GM06990 (cell line): ENCODE measurements at regions not wholly inside any gene's neighbourhood (a gene's known extent, or its start where the extent isn't known, plus 50 kb on each side); places are given as distances from the start of the nearest gene placed in this dataset.
A peak's percentile ranks its signal among the peaks of the same experiment; 100 is the strongest.

ENCODE experiments used
- DNase-seq: peaks from one replicate; pipeline ENCODE4 v3.0.0-alpha.2; 2011; ENCODE audit not compliant: insufficient read length; ENCODE audit errors: extremely low read depth
- H3K27me3 ChIP-seq: replicated peaks from 2 replicates; pipeline ENCODE4 v1.6.0; 2011; ENCODE audit warnings: low read length; ENCODE audit not compliant: control insufficient read depth, insufficient read depth
- H3K36me3 ChIP-seq: 2 replicates; pipeline ENCODE4 v1.5.1; 2011; ENCODE audit warnings: low read length; ENCODE audit not compliant: control insufficient read depth, insufficient read depth
- H3K4me3 ChIP-seq: replicated peaks from 2 replicates; pipeline ENCODE4 v1.5.1; 2011; ENCODE audit warnings: low read depth, mild to moderate bottlenecking, control low read depth, low read length
- TF ChIP-seq, protein P1 (sequence below): IDR thresholded peaks from 2 replicates; pipeline ENCODE4 v1.5.1; 2011; ENCODE audit warnings: low read length, control low read depth, mild to moderate bottlenecking, inconsistent platforms; ENCODE audit not compliant: insufficient read depth, poor library complexity, severe bottlenecking

DNA sequence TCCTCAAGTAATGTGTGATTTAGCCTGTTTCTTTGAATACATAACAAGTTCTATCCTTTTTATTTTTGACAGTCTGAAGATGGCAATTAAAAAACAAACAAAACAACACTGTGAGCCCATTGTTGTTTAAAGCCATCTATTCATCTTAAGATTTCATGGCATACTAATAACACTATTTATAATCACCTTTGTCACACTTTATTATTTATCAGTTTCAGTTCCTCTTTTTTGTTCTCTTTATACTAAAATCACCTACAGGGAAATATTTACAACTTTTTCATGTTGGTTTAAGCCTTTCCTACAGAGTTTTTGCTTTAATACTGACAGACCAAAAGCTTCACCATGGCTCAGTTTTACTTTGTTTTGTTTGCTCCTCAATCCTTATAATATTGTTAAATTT, 247.4 kb upstream of the CTSO start:
- Histone ChIP-seq H3K27me3 (no peaks in the 10 kb centered on the region), H3K36me3 (no peaks in the 10 kb centered on the region), H3K4me3 (no peak overlapping the region)
- TF ChIP-seq, protein P1, sequence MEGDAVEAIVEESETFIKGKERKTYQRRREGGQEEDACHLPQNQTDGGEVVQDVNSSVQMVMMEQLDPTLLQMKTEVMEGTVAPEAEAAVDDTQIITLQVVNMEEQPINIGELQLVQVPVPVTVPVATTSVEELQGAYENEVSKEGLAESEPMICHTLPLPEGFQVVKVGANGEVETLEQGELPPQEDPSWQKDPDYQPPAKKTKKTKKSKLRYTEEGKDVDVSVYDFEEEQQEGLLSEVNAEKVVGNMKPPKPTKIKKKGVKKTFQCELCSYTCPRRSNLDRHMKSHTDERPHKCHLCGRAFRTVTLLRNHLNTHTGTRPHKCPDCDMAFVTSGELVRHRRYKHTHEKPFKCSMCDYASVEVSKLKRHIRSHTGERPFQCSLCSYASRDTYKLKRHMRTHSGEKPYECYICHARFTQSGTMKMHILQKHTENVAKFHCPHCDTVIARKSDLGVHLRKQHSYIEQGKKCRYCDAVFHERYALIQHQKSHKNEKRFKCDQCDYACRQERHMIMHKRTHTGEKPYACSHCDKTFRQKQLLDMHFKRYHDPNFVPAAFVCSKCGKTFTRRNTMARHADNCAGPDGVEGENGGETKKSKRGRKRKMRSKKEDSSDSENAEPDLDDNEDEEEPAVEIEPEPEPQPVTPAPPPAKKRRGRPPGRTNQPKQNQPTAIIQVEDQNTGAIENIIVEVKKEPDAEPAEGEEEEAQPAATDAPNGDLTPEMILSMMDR = no peak
- DNase-seq = peak; percentile 62

DNA sequence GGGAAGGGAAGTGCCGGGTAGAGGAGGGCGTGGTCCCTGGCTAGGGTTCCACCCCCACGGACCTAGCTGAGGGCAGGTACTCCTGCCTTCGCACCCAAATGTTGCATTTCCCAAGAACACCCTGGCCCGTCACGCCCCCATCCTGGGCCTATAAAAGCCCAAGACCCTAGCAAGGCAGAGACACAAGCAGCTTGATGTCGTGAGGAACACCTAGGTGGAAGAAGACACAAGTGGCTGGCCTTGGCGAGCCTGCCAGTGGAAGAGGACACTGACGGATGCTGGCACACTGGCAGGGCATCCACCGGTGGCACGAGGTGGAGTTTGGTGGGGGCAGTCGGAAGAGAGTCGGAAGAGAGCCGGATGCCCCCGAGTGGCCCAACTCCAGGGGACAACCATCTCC, 244.8 kb upstream of the CTSO start:
- TF ChIP-seq, protein P1 = no peak
- no peak for DNase-seq
- no peaks in the 10 kb centered on the region for H3K36me3 ChIP-seq
- H3K27me3 ChIP-seq = no peaks in the 10 kb centered on the region
- no peak overlapping the region for H3K4me3 ChIP-seq

DNA sequence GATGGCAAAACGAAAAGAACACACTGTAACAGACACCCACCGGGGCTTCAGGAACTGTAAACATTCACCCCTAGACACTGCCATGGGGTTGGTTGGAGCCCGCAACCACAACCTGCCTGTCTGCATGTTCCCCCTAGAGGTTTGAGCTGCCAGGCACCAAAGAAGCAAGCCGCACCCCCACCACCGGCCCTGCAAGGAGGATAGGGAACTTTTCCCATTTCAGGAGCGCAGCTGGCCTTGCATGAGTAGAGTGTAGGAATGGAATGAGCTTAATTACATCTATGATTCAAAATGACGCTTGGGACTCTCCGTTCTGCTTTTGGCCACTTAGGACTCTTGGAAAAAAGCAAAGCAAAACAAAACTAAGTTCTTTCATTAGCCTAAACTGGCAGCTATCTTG, 243.6 kb upstream of the CTSO start:
- TF ChIP-seq, protein P1 = no peak
- no peak overlapping the region for H3K4me3 ChIP-seq
- peak; percentile 37 for DNase-seq
- no peaks in the 10 kb centered on the region for H3K36me3 ChIP-seq
- H3K27me3 ChIP-seq = no peaks in the 10 kb centered on the region

DNA sequence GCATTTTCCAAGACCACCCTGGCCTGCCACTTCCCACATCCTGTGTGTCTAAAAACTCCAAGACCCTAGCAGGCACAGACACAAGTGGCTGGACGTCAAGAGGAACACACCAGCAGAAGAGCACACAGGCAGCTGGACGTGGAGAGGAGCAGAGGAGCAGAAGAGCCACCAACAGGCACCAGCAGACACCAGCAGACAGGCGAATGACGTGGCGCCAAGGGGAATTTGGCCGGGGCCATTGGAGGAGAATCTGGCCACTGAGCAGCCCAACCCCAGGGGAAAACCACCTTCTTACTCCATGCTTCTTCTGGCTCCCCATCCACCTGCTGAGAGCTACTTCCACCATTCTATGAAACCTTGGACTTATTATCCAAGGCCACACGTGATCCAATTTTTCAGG, 243.1 kb upstream of the CTSO start:
- Histone ChIP-seq H3K36me3 (no peaks in the 10 kb centered on the region), H3K27me3 (no peaks in the 10 kb centered on the region), H3K4me3 (no peak overlapping the region)
- peak; percentile 50 for DNase-seq
- TF ChIP-seq, protein P1 = no peak

DNA sequence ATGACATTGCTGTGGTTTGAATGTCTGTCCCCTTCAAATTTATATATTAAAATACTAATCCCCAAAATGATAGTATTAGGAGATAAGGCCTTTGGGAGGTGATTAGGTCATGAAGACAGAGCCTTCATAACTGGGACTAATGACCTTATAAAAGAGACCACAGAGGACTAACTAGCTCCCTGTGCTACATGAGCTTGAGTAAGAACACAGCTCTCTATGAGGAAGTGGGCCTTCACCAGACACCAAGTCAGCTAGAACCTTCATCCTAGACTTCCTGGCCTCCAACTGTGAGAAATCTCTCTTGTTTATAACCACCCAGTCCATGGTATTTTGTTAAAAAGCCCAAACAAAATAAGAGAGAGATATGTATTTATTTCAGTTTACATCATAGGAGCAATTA, 242.2 kb upstream of the CTSO start:
- DNase-seq = peak; percentile 25
- no peaks in the 10 kb centered on the region for H3K36me3 ChIP-seq
- H3K4me3 ChIP-seq = no peak overlapping the region
- H3K27me3 ChIP-seq = no peaks in the 10 kb centered on the region
- TF ChIP-seq, protein P1 = no peak

DNA sequence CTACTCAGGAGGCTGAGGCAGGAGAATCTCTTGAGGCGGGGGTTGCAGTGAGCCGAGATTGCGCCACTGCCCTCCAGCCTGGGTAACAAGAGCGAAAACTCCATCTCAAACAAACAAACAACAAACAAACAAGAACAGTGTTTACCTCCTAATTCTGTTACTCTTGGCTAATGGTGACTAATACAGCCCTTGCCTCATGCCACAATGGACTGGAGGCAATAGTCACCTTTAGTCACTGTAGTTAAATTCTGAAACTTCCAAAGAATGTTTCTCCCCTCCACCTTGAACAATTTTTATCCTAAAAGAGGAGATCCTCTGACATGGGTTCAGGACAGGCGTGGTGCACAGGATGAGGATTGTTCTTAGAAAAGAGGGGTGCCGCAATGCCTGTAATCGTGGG, 241.2 kb upstream of the CTSO start:
- TF ChIP-seq, protein P1 = no peak

More for the DNA sequence above, 241.2 kb upstream of the CTSO start:
- no peak for DNase-seq
- no peaks in the 10 kb centered on the region for H3K27me3 ChIP-seq
- no peaks in the 10 kb centered on the region for H3K36me3 ChIP-seq
- H3K4me3 ChIP-seq = no peak overlapping the region
